HFFc6 (cell line): ENCODE measurements at regions not wholly inside any gene's neighbourhood (a gene's known extent, or its start where the extent isn't known, plus 50 kb on each side); places are given as distances from the start of the nearest gene placed in this dataset.

ENCODE experiments used
- DNase-seq: peaks from one replicate; pipeline ENCODE4 v3.0.0-alpha.2; 2018
- H3K27ac Mint-ChIP-seq: 2 replicates; pipeline ENCODE4 v1.8.0; 2020; ENCODE audit warnings: mild to moderate bottlenecking, mixed read lengths
- H3K27me3 Mint-ChIP-seq: 2 replicates; pipeline ENCODE4 v1.8.0; 2021; ENCODE audit warnings: mild to moderate bottlenecking, moderate library complexity, mixed read lengths; ENCODE audit not compliant: insufficient read depth
- H3K36me3 Mint-ChIP-seq: 2 replicates; pipeline ENCODE4 v1.8.0; 2021; ENCODE audit warnings: low read depth, mixed read lengths
- H3K4me1 Mint-ChIP-seq: 2 replicates; pipeline ENCODE4 v1.8.0; 2020; ENCODE audit warnings: low read depth, mixed read lengths
- H3K4me3 Mint-ChIP-seq: 2 replicates; pipeline ENCODE4 v1.8.0; 2020; ENCODE audit warnings: mild to moderate bottlenecking, moderate library complexity, mixed read lengths
- H3K9me3 Mint-ChIP-seq: 2 replicates; pipeline ENCODE4 v1.8.0; 2020; ENCODE audit warnings: mild to moderate bottlenecking, mixed read lengths
- CTCF ChIP-seq: fragments of 200-600 bp; sonication (generic); IDR thresholded peaks from 2 replicates; pipeline ENCODE4 v1.5.0; 2021; ENCODE audit warnings: antibody characterized with exemption, mild to moderate bottlenecking

- Mint-ChIP-seq H3K9me3 (peaks cover 21% of the 10 kb centered on the region), H3K4me1 (peaks cover 41% of the 10 kb centered on the region), H3K27ac (no peak overlapping the region), H3K4me3 (no peak overlapping the region), H3K27me3 (no peaks in the 10 kb centered on the region), H3K36me3 (peaks cover 32% of the 10 kb centered on the region)
- TF ChIP-seq CTCF: no peak
- DNase-seq: no peak
Measured at GRCh38 chr13:99075268-99076191, 97.7 kb upstream of the DOCK9 start.

- no peak for TF ChIP-seq CTCF
- Mint-ChIP-seq H3K27ac (no peak overlapping the region), H3K4me3 (no peak overlapping the region), H3K27me3 (no peaks in the 10 kb centered on the region), H3K4me1 (peaks cover 44% of the 10 kb centered on the region), H3K36me3 (peaks cover 16% of the 10 kb centered on the region), H3K9me3 (peaks cover 17% of the 10 kb centered on the region)
- no peak for DNase-seq
Measured at GRCh38 chr13:99078017-99078771, 100.3 kb upstream of the DOCK9 start.

DNA sequence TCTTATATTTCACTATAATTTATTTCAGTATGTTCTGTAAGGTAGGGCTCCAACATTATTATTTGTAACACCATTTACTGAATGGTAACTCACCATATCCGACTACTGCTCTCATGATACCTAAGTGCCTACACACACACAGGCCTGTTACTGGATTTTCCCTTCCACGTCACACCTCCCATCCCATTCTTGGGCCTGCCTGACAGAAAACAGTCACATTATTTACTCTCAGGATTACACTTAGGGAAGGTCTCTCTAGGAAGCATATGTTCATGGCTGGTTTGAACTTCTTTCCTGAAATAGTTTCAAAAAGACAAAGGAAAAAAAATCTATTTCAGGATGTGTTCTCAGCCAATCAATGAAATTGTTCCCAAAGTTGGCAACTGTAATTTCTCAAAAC lies 102.3 kb upstream of the DOCK9 start:
- DNase-seq: no peak
- no peak overlapping the region; the same call in 1 of the 2 replicates for H3K4me3 Mint-ChIP-seq
- H3K27me3 Mint-ChIP-seq: no peaks in the 10 kb centered on the region
- no peaks in the 10 kb centered on the region; the same call in 1 of the 2 replicates for H3K36me3 Mint-ChIP-seq
- no peak for TF ChIP-seq CTCF
- H3K27ac Mint-ChIP-seq: no peak overlapping the region
- peaks cover 52% of the 10 kb centered on the region for H3K4me1 Mint-ChIP-seq
- H3K9me3 Mint-ChIP-seq: no peaks in the 10 kb centered on the region

DNA sequence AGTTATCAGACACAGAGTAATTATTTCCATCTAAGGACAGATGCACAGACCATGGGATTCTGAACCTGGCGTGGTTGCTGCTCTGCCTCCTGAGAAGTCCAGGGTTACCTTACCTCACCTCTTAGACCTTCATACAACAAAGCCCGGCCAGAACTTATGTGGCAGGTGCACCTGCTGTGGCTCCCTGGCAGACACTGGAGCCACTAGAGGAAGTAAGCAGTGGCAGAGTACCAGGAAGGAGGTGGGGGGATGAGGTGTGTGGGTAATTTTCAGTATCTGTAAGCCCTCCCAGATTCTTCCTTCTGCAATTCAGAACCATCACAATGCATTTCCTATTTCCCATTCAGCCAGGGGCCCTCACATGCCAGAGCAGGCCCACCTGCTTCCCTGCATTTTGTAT lies 106.1 kb upstream of the DOCK9 start:
- H3K27ac Mint-ChIP-seq: no peak overlapping the region
- peaks cover 8% of the 10 kb centered on the region; the same call in 1 of the 2 replicates for H3K27me3 Mint-ChIP-seq
- no peak overlapping the region for H3K4me3 Mint-ChIP-seq
- TF ChIP-seq CTCF: no peak
- no peak for DNase-seq
- no peaks in the 10 kb centered on the region for H3K9me3 Mint-ChIP-seq
- peaks cover 37% of the 10 kb centered on the region for H3K4me1 Mint-ChIP-seq
- no peaks in the 10 kb centered on the region for H3K36me3 Mint-ChIP-seq

DNA sequence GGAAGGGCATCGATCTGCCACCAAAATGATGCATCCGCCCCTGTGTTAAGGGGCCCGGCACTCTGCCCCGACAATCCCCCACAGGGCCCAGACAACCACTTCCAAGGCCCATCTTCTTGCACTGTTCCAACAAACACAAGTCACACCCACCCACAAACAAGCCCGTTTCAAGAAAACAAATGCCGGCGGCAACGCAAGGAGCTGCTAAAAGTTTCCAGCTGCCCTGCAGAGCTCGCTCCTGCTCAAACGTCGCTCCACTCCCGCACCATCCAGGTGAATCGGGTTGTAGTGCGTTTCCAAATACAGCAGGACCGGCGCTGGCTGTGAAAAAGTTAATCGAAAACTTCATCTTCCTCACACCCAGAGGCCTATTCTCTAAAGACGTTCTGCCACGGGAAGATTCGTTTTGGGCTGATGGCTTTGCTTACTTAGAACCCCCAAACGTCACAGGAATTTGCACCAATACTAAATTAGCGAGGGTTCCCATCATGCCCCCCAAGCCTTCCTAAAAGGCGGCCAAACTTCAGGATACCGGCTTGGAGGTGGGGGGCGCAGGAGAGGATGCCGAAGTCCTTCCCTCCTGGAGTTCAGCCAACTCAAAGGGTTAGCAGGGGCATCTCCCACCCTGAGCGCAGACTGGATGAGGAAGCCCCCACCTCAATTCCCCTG lies 107.4 kb upstream of the DOCK9 start:
- H3K4me1 Mint-ChIP-seq: peaks cover 24% of the 10 kb centered on the region
- peak overlapping the region; percentile 73 for H3K4me3 Mint-ChIP-seq
- peaks cover 8% of the 10 kb centered on the region; the same call in 1 of the 2 replicates for H3K27me3 Mint-ChIP-seq
- TF ChIP-seq CTCF: no peak
- H3K27ac Mint-ChIP-seq: no peak overlapping the region
- DNase-seq: no peak
- no peaks in the 10 kb centered on the region for H3K9me3 Mint-ChIP-seq
- no peaks in the 10 kb centered on the region for H3K36me3 Mint-ChIP-seq
